MM.1S (cell line): ENCODE measurements at regions not wholly inside any gene's neighbourhood (a gene's known extent, or its start where the extent isn't known, plus 50 kb on each side); places are given as distances from the start of the nearest gene placed in this dataset.

ENCODE experiments used
- CTCF ChIP-seq: fragments of 300-600 bp; sonication (generic); IDR thresholded peaks from 2 replicates; pipeline ENCODE4 v1.5.1; 2016; ENCODE audit warnings: antibody characterized with exemption, low read length, mixed read lengths
- EZH2phosphoT487 ChIP-seq: fragments of 300-600 bp; sonication (generic); IDR thresholded peaks from 2 replicates; pipeline ENCODE4 v1.6.1; 2018; ENCODE audit warnings: antibody characterized with exemption, low read length

DNA sequence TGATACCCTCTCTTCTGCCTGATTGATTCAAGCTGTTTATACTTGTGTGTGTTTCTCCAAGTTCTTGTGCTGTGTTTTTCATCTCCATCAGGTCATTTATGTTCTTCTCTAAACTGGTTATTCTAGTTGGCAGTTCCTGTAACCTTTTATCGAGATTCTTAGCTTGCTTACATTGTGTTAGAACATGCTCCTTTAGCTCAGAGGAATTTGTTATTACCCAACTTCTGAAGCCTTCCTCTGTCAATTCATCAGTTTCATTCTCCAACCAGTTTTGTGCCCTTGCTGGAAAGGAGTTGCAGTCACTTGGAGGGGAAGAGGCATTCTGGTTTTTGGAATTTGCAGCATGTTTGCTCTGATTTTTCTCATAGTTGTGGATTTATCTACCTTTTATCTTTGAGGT, 126.2 kb upstream of the FTMT start:
- TF ChIP-seq CTCF (no peak), EZH2phosphoT487 (no peak)
